ENCODE measurements at regions not wholly inside any gene's neighbourhood (a gene's known extent, or its start where the extent isn't known, plus 50 kb on each side); places are given as distances from the start of the nearest gene placed in this dataset.

- TF ChIP-seq, protein P1, sequence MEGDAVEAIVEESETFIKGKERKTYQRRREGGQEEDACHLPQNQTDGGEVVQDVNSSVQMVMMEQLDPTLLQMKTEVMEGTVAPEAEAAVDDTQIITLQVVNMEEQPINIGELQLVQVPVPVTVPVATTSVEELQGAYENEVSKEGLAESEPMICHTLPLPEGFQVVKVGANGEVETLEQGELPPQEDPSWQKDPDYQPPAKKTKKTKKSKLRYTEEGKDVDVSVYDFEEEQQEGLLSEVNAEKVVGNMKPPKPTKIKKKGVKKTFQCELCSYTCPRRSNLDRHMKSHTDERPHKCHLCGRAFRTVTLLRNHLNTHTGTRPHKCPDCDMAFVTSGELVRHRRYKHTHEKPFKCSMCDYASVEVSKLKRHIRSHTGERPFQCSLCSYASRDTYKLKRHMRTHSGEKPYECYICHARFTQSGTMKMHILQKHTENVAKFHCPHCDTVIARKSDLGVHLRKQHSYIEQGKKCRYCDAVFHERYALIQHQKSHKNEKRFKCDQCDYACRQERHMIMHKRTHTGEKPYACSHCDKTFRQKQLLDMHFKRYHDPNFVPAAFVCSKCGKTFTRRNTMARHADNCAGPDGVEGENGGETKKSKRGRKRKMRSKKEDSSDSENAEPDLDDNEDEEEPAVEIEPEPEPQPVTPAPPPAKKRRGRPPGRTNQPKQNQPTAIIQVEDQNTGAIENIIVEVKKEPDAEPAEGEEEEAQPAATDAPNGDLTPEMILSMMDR (conservative IDR thresholded peaks at IDR 0.05): no peak
- no peak for TF ChIP-seq ZFX (IDR thresholded peaks at IDR 0.05)
These were observed 131.3 kb downstream of the CHST1 start for GRCh38 chr11:45534132-45534531.

Measured in C4-2B (cell line).